ENCODE measurements at regions not wholly inside any gene's neighbourhood (a gene's known extent, or its start where the extent isn't known, plus 50 kb on each side); places are given as distances from the start of the nearest gene placed in this dataset.
A peak's percentile ranks its signal among the peaks of the same experiment; 100 is the strongest.
"Not testable (repeated sequence)": the region's sequence is repeated elsewhere in the genome, so short reads cannot be mapped to it uniquely, and the experiment has no call there.

DNA sequence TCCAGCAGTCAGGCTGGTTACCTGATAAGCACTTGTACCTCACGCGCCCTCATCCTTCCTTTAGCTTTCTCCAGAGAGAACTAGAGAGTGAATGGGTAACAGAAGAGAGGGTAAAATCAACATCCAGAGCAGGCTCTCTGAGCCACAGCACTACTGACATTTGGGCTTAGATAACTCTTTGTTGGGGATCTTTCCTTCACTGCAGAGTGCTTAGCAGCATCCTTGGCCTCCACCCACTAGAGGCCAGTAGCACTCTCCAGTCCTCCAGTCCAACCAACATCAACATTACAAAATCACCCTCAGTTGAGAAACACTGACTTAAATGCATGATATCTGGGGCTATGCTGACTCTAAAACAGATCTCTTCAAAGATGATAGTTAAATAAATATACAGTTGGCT lies 220.7 kb downstream of the TACR3 start:
- peak; percentile 3 for DNase-seq (ENCODE audit: low spot score)

DNA sequence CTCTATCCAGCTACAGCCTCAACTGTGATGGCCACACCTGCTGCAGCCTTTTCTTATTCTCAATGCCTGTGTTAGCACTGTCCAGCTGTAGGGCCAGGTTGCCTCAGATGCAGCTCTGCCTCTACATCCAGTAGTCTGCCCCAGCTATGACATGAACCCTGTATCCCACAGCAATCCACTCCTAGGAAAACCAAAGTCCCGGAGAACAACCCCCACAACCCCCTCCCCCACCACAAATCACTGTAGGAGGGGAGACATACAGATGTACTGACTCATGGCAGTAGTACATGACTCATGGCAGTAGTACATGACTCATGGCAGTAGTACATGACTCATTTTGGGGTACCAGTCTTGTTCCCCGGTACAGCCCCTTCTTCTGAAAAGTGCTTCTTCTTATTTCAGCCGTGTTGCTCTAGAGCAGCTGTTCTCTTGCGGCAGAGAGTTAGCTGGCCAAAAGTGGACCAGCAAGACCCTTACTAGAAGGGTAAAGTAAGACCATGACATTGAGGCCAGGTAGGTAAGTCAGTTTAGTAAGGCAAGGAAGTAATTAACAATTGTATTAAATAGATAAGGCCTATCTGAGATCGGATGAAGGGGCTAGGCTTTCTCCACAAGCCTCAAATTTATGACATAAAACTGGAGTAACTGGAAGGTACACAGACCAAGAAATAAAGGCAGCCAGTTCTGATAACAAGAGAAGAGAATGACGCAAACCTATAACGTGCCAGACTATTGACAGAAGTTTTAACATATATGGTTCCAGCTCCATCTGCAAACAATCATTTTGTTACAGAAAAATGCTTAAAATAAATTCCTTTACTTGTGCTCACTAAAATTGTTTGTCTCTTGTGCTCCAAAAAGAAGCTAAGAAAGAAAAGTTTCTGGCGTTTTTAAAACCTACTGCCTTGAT lies 221.4 kb downstream of the TACR3 start:
- DNase-seq (ENCODE audit: low spot score), result peak; percentile 44

DNA sequence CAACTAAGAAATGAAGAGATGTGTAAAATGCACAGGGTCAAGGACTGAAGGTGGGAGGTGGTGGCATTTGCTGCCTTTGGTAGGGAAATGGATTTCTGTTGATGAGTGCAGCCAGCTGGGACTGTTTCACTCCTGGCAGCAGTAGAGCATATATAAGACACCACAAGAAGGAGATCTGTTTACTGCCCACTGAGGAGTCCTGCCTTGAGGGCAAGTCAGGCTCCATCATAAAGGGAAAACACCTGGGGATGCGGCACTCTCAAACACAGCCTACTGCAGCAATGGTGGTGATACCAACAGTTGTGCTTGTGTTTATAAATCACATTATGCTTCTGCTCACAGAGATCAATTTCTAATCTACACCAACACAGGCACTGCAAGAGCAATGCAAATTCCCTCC lies 222.1 kb downstream of the TACR3 start:
- DNase-seq (ENCODE audit: low spot score), result no peak

DNA sequence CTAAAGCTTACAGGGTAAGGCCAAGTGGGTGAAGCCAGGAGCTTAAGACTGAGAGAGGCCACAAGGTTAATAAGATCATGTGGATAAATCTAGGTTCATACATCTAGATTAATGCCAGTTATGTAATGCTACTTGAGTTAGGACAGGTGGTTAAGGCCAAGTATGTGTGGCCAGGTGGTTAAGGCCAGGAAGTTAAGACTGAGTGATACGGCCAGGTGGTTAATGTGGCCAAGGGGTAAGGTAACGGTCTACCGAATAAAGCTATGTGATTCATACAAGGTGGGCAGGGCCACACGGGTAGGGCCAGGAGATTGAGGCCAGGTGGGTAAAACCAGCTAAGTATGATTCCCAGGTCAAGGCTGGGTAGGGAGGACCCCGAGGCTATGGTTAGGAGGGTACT lies 223.0 kb downstream of the TACR3 start:
- DNase-seq (ENCODE audit: low spot score), result no peak

DNA sequence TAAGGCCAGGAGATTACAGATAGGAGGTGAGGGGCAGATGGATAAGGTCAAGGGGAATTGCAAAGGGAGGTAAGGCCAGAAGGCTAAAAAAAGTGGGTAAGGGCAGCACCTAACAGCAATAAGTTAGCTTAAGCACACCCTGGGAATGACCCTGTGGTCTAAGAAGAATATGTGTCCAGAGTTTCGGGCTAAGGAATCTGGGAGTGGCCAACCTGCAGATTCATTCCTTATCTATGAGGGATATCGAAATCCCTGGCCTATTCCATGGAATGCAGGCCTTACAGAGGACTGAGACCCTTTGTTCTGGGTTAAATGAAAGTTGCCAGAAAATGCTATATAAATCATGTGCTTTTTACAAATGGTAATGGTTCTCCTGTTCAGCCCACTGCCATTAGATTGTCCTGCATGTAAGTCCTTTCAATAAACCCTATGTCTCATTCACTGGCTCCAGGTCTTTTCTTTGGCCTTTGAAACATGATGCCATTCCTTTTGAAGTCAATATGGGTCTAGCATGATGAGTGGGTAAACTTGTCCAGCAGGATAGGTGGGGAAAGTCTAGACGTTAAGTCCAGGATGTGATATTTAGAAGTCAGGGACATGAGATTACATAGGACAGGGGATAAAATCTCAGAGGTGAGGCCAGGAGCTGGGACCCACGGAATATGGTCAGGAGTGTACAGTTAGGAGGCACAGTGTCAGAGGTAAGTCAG lies 226.2 kb downstream of the TACR3 start:
- DNase-seq (ENCODE audit: low spot score), result no peak

DNA sequence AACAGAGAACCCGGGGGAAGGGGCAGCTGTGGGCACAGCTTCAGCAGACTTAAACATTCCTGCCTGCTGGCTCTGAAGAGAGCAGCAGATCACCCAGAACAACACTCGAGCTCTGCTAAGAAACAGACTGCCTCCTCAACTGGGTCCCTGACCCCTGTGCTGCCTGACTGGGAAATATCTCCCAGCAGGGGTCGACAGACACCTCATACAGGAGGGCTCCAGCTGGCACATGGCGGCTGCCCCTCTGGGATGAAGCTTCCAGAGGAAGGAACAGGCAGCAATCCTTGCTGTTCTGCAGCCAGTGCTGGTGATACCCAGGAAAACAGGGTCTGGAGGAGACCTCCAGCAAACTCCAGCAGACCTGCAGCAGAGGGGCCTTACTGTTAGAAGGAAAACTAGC lies 234.5 kb downstream of the TACR3 start:
- DNase-seq (ENCODE audit: low spot score), result not testable (repeated sequence)

DNA sequence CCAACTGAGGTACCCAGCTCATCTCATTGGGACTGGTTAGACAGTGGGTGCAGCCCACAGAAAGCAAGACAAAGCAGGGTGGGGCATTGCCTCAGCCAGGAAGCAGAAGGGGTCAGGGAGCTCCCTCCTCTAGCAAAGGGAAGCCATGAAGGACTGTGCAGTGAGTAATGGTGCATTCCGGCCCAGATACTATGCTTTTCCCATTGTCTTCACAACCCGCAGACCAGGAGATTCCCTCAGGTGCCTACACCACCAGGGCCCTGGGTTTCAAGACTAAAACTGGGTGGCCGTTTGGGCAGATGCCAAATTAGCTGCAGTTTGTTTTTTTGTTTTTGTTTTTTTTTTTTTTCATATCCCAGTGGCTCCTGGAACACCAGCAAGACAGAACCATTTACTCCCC lies 235.3 kb downstream of the TACR3 start:
- no peak for DNase-seq (ENCODE audit: low spot score)

DNA sequence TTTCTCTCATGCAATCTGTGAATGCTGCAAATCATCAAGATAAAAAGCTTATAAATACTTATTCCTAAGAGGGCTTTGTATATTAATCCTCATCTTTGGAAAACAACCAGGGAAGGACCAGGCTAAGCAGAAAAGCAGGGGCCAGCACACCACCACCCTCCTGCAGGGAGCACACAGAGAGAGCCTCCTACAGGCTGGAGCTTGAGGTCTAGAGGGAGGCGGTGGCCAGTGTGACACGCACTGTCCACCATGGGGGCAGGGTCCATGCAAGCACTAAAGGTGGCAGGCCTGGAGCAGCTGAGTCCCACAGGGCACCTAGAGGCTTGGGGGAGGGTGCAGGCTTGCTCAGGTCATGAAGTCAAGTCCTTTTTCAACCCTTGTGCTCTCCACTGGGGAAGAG lies 236.9 kb downstream of the TACR3 start:
- no peak for DNase-seq (ENCODE audit: low spot score)

DNA sequence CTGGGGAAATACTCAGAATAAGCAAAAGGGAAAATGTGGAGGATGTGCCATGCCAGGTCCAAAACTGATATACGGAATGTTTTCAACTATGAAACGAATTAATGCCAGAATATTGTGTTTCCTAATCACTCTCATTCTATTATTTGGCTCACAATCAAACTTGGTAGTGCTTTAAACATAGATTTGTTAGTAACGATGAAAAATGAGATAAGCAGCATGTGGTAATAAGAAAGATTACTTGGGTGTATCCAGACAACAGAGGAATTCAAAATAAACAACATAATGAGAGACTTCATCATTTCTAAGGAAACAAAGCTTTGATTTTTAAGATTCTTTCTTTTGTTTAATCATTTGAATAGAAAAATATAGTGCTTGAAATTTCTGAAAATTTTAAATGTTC lies 237.3 kb downstream of the TACR3 start:
- no peak for DNase-seq (ENCODE audit: low spot score)

DNA sequence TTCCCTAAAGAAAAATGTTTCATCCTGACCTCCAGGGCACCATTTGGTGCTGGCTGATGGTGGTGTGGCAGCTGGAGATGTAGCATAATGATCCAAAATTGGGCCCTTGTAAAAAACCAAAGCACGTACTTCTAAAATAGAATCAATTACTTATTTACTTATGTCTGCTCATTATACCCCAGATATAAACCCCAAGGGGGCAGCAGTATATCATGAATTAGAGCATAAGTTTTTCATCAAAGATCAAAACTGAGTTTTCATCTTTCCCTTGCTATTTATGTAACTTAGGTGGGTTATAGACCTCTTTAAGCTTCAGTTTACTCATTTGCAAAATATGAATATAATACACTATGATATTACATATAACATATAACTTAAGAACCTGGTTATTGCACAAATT lies 241.1 kb downstream of the TACR3 start:
- peak; percentile 15 for DNase-seq (ENCODE audit: low spot score)

DNA sequence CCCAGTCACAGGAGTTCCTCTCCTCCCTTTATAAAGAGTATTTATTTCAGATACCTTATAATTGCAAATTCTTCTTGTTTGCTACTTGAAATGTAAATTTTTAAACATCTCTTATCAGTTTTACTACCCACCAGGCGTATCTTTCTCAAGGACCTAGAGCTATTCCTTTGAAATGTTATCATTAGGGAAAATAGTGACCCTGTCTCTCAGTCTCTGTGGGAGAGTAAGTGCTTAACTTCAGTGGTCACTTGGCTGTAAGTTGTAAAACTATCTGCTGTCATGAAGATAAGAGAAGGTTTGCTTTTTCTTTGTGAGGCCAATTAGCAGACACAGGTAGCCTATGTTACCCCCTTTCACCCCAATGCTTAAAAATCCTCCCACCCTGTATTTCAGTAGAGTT lies 241.6 kb downstream of the TACR3 start:
- no peak for DNase-seq (ENCODE audit: low spot score)

DNA sequence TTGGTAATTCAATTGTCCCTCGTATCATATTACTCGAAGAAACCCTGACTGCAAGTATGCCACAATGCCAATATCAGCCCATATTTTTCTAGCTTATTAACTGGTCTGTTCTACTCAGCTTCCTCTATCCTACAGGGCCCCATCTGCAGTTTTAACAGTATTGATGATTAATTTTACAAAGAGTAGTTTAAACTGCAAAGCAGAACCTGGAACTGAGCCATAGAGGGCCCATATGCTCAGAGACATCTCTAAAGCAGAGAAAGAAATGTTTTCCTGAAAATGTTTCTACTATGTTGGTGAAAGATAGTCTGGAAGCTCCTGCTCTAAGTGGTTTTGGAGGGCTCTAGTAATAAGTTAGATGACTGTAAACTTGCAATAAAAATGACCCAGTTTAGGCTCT lies 259.4 kb upstream of the CENPE start:
- DNase-seq (ENCODE audit: low spot score), result no peak

DNA sequence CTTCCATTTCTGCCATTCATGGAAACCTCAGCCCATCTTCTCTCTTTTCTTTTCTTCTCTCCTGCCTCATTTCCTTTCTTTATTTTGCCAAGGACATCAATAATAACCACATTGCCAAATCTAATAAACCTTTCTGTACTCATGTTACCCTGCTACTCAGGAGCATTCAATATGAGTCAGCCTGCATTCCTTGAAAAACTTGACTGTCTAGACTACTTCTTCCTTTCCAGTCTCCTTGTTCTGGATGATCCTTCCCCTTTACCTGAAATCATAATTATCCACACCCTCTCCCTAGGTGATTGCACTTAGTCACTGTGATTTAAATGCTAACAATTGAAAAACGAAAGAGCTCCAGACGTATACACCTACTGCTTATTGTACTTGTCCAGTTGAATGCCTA lies 253.2 kb upstream of the CENPE start:
- DNase-seq (ENCODE audit: low spot score), result no peak

DNA sequence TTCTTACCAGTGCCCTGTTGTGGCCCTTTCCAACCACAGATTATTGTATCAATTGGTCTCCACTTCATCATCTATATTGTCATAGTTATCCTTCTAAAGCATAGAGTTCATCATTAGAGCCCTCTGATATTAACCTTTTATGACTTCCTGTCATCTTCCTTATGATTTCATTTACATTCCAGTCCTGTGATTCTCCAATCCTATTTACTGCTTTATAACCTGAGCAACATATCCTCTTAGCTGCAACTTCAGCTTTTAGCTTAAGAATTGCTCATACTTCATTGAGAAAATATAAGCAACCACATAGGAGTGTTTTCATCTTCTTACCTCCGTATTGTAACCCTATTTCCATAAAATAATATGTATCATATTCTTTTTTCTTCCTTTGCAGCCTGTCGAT lies 252.6 kb upstream of the CENPE start:
- no peak for DNase-seq (ENCODE audit: low spot score)

DNA sequence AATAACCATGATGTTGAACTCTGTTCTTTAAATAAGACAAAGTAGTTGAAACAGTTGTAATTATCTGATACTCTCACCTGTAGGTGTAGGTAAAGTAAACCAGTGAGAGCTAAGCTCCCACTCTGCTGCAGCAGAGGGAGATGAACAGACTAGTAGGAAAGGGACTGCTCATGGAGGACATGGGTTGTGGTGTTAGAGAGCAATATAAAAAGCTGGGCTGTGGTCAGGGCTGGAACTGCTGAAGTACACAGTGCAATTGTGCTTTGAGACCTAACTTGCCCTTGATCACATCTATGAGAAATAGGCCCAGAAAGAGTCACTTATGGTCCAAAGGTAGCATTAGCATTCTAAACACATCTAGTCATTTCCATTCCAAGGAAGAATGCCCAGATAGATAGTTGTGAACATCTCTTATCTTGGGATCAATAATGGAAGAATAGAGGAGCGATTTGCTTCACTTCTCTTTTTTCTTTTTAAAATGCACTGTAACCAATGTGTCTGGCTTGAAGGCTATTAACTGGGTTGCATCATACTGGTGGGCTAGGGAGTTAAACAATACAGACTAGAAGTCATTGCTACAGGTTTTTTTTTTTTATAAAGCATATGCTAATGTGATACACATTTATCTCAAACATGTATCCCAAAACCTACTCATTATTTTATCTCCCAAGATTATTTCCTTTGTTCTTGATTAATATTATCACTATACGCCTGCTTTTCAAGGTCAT lies 251.3 kb upstream of the CENPE start:
- DNase-seq (ENCODE audit: low spot score), result no peak

DNA sequence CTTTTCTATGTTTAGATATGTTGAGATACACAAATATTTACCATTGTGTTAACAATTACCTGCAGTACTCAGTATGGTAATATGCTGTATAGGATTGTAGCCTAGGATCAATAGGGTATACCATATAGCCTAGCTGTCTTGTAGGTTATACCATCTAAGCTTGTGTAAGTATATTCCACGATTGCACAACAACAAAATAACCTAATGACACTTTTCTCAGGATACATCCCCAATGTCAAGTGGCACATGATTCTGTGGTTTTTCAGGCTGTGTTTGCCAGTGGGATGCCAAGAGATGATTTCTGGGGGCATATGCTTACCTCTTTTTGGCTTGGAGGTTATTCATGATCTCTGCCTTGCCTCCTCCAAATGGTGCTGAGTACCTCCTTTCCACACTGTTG lies 247.2 kb upstream of the CENPE start:
- no peak for DNase-seq (ENCODE audit: low spot score)

DNA sequence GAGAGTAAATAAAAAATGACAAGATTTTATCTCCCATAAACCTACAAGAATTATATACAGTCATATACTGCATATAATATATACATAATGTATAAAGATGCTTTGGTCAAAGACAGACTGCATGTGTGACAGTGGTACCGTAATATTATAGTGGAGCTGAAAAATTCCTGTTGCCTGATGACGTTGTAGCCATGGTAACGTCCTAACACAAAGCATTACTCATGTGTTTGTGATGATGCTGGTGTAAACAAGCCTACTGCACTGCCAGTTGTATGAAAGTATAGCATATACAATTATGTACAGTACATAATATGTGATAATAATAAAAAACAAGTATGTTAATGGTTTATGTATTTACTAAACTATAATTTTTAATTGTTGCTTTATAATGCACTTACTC lies 245.2 kb upstream of the CENPE start:
- DNase-seq (ENCODE audit: low spot score), result peak; percentile 59

DNA sequence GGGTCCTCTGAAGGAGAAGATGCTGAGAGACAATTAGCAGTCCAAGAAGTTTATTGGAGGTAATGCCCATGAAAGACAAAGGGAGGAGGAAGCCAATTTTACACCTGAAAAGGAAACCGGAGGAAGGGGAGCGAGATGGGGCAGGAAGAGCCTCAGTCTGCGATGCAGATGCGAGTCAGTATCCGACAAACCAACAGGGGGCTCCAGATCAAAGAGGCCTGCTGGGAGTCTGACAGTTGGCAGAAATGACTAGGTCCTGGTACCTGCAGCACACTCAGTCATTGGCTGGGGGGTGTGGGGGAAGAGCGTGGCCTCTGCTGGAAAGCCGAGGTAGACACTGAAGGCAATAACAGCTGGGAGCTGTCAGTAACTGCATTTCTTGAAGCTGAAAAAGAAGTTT lies 231.1 kb upstream of the CENPE start:
- peak; percentile 6 for DNase-seq (ENCODE audit: low spot score)

DNA sequence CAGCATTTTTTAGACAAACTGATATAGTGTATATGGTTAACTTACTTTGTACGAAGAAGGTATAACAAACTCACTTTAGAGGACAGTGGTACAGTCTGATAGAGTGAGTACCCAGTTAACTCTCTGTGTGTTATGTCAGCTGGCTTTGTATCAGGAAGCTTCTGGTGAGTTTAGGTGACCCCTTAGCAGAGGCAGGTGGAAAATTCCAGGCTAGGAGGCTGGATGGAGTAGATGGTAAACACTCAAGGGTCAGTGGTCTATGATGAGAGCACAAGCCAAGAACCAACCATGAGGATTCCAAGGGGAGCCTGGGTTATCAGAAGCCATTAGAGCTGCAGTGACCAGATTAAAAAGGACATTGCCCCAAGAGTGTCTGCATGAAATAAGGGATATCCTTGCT lies 227.3 kb upstream of the CENPE start:
- no peak for DNase-seq (ENCODE audit: low spot score)

DNA sequence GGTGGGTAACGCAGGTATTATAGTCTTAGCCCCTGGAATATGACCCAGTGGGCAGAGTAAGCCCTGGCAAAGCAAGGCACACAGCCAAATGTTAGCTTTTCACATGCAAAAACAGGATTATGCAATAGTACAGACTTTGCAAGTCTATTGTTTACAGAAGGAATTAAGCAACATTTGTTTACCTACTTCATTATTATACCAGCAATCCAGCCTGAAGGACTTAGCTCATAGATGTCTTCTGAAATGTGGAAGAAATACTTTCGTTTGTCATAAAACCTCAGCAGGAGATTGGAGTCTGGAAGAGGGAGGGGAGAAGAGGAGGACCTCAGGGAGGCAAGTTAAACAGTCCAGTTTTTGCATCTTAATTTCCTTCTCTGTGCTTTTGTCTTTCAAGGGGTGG lies 226.7 kb upstream of the CENPE start:
- no peak for DNase-seq (ENCODE audit: low spot score)

DNA sequence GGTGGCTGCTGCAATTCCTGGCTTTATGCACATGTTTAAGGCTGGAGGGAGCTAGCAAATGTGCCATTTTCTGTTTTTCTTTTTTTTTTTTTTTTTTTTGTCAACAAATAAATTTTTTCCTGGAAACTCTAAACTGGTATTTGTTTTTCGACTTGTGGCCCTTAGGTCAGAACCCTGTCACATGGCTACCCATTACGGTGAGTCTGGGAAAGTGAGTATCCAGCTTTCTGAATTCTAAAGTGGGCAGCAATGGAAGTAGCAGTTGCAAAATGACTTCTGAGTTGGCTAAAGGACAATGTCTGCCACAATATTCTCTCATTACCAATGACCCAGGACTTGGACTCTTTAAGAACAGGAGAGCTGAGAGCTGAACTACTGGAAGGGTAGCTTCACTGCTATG lies 225.1 kb upstream of the CENPE start:
- DNase-seq (ENCODE audit: low spot score), result no peak

DNA sequence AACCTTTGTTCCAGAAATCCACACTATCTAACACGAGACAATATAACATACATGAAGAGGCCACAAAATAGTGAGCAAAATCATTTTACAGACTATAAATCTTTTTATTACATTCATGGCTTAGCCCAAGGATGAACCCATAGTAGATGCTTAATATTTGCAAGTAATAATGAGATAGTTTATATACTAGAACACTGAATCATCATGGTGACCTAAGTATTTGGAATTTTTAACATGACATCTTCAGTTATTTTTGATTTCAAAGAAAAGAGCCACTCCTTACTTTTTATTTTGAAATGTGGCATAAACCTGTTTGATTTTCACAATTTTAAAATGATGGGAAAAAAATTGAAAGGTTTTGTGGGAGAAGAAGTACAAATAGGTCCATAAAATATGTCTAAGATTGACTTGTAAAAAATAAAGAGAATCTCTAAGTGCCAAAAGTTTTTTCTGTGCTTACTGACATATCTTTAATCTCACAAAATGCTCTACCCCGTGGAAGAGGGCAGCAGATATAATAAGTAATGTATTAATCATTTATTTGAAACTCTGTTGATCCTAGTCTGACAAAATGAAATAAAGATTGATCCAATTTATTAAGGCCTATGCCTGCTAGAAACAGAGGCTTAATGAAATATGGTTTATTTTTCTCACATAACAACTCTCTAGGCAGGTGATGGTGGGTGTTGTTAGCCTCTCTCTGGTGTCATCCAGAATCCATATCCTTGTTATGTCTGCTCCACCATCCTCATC lies 224.5 kb upstream of the CENPE start:
- DNase-seq (ENCODE audit: low spot score), result no peak

All from RKO (cell line).